DND-41 (cell line): ENCODE measurements at regions not wholly inside any gene's neighbourhood (a gene's known extent, or its start where the extent isn't known, plus 50 kb on each side); places are given as distances from the start of the nearest gene placed in this dataset.

Experiments used
- ATAC-seq: fragments of 200-7000 bp; cut with Tn5 transposase; 3 replicates; pipeline ENCODE4 v1.9.1; 2021; ENCODE audit warnings: low read depth; ENCODE audit not compliant: insufficient read depth
- DNase-seq: peaks from one replicate; pipeline ENCODE4 v3.0.0-alpha.2; 2020
- H2AFZ ChIP-seq: 2 replicates; pipeline ENCODE4 v1.6.0; 2012; ENCODE audit warnings: low read depth, low read length
- H3K27ac ChIP-seq: 2 replicates; pipeline ENCODE4 v1.5.1; 2012; ENCODE audit warnings: low read length, inconsistent platforms
- H3K27me3 ChIP-seq: fragments of 200-600 bp; sonication (generic); 2 replicates; pipeline ENCODE4 v1.6.0; 2012; ENCODE audit warnings: low read length, mild to moderate bottlenecking, inconsistent platforms; ENCODE audit not compliant: insufficient read depth, poor library complexity
- H3K36me3 ChIP-seq: 2 replicates; pipeline ENCODE4 v1.5.1; 2012; ENCODE audit warnings: low read length, inconsistent platforms; ENCODE audit not compliant: insufficient read depth
- H3K4me1 ChIP-seq: 2 replicates; pipeline ENCODE4 v1.5.1; 2012; ENCODE audit warnings: mild to moderate bottlenecking, low read length; ENCODE audit not compliant: insufficient read depth
- H3K4me2 ChIP-seq: 2 replicates; pipeline ENCODE4 v1.6.0; 2012; ENCODE audit warnings: mild to moderate bottlenecking, moderate library complexity, low read length, inconsistent platforms; ENCODE audit not compliant: insufficient read depth
- H3K4me3 ChIP-seq, 2 experiments: fragments of 200-600 bp in 1 of 2; shearing (Covaris generic) in 1 of 2; 2 replicates each; pipeline ENCODE4 v1.5.1; 2012 to 2016; ENCODE audit warnings: inconsistent platforms in 2 of 2, low read length in 2 of 2, mild to moderate bottlenecking in 2 of 2, low read depth in 1 of 2, moderate library complexity in 1 of 2
- H3K79me2 ChIP-seq: 2 replicates; pipeline ENCODE4 v1.6.0; 2012; ENCODE audit warnings: low read length, inconsistent platforms; ENCODE audit not compliant: insufficient read depth
- H3K9ac ChIP-seq: 2 replicates; pipeline ENCODE4 v1.6.0; 2012; ENCODE audit warnings: low read depth, mild to moderate bottlenecking, inconsistent platforms, low read length, moderate library complexity
- H3K9me3 ChIP-seq: 2 replicates; pipeline ENCODE4 v1.5.1; 2012; ENCODE audit warnings: low read length, moderate library complexity, mild to moderate bottlenecking, inconsistent platforms; ENCODE audit not compliant: insufficient read depth, severe bottlenecking
- H4K20me1 ChIP-seq: 2 replicates; pipeline ENCODE4 v1.6.0; 2012; ENCODE audit warnings: low read length; ENCODE audit not compliant: insufficient read depth
- EZH2 ChIP-seq: IDR thresholded peaks from 3 replicates; pipeline ENCODE4 v1.6.1; 2012; ENCODE audit warnings: borderline replicate concordance, low read depth, mild to moderate bottlenecking, moderate library complexity, low read length, inconsistent platforms; ENCODE audit not compliant: severe bottlenecking
- TF ChIP-seq, protein P1 (sequence below): IDR thresholded peaks from 2 replicates; pipeline ENCODE4 v1.5.1; 2012; ENCODE audit warnings: borderline replicate concordance, low read length, moderate library complexity, mild to moderate bottlenecking; ENCODE audit not compliant: poor library complexity, severe bottlenecking; ENCODE audit errors: extremely low read depth

GRCh38 chr12:5344131-5344530 is 87.8 kb upstream of the NTF3 start:
- DNase-seq (no peak), ATAC-seq (no peak)
- Histone ChIP-seq H3K36me3 (no peaks in the 10 kb centered on the region), H3K79me2 (no peaks in the 10 kb centered on the region), H3K4me1 (no peaks in the 10 kb centered on the region), H3K4me3 (no peak overlapping the region), H4K20me1 (no peaks in the 10 kb centered on the region), H3K27ac (no peak overlapping the region), H2AFZ (no peak overlapping the region), H3K27me3 (peaks cover 5% of the 10 kb centered on the region), H3K9ac (no peak overlapping the region), H3K9me3 (no peaks in the 10 kb centered on the region), H3K4me2 (no peak overlapping the region)
- TF ChIP-seq, protein P1, sequence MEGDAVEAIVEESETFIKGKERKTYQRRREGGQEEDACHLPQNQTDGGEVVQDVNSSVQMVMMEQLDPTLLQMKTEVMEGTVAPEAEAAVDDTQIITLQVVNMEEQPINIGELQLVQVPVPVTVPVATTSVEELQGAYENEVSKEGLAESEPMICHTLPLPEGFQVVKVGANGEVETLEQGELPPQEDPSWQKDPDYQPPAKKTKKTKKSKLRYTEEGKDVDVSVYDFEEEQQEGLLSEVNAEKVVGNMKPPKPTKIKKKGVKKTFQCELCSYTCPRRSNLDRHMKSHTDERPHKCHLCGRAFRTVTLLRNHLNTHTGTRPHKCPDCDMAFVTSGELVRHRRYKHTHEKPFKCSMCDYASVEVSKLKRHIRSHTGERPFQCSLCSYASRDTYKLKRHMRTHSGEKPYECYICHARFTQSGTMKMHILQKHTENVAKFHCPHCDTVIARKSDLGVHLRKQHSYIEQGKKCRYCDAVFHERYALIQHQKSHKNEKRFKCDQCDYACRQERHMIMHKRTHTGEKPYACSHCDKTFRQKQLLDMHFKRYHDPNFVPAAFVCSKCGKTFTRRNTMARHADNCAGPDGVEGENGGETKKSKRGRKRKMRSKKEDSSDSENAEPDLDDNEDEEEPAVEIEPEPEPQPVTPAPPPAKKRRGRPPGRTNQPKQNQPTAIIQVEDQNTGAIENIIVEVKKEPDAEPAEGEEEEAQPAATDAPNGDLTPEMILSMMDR = no peak
- TF ChIP-seq EZH2 = no peak

DNA sequence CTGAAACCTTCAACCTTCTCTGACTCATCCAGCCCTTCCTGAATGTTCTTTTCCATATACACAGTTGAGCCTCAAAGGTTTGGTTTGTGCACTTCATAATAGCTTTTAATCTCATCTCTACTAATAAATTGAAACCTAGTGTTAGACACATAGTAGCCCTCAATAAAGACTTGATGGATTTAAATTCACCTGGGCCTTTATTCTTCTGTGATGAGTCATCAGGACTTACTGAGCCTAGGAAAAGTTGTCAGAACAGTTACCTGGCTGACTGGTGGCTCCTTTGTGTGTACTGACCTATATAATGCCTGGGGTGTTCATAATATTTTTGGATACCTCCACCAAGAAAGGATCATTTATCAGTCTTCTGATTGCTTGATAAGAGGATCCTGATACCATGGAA is 86.4 kb upstream of the NTF3 start:
- TF ChIP-seq, protein P1 = no peak
- no peak for TF ChIP-seq EZH2
- H3K27me3 ChIP-seq = peaks cover 5% of the 10 kb centered on the region
- H3K4me3 ChIP-seq = no peak overlapping the region
- H3K9ac ChIP-seq = no peak overlapping the region
- no peaks in the 10 kb centered on the region for H4K20me1 ChIP-seq
- no peak for DNase-seq
- no peaks in the 10 kb centered on the region for H3K9me3 ChIP-seq
- no peak overlapping the region for H3K4me2 ChIP-seq
- H3K27ac ChIP-seq = no peak overlapping the region
- no peak for ATAC-seq
- H3K79me2 ChIP-seq = no peaks in the 10 kb centered on the region
- no peaks in the 10 kb centered on the region for H3K36me3 ChIP-seq
- H3K4me1 ChIP-seq = no peaks in the 10 kb centered on the region
- no peak overlapping the region for H2AFZ ChIP-seq

- no peak overlapping the region for H3K4me3 ChIP-seq
- no peaks in the 10 kb centered on the region for H3K36me3 ChIP-seq
- H3K4me1 ChIP-seq = no peaks in the 10 kb centered on the region
- H4K20me1 ChIP-seq = no peaks in the 10 kb centered on the region
- no peak overlapping the region for H3K27ac ChIP-seq
- no peak overlapping the region for H3K4me2 ChIP-seq
- H3K9me3 ChIP-seq = no peaks in the 10 kb centered on the region
- H3K27me3 ChIP-seq = peaks cover 5% of the 10 kb centered on the region
- ATAC-seq = no peak
- no peak overlapping the region for H2AFZ ChIP-seq
- TF ChIP-seq, protein P1 = no peak
- no peak for TF ChIP-seq EZH2
- no peak for DNase-seq
- H3K9ac ChIP-seq = no peak overlapping the region
- no peaks in the 10 kb centered on the region for H3K79me2 ChIP-seq
These were observed 83.9 kb upstream of the NTF3 start for GRCh38 chr12:5348057-5348456.

DNA sequence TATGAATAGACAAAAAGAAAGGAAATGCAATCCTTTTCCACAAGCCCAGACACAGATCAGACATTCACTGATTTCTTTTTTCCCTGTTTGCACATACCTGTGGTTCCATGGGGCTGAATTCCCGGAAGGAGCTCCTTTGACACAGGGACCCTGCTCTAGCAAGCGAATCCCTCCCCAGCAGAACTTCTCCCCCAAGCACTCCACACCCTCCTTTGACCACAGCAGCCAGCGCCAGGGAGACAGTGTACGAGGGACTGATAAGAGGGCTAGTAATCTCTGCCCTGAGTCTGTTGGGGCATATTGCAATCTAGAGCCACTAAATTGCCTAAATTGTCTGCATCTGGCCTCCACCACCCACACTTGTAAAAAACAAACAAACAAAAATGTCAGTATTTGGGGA is 83.4 kb upstream of the NTF3 start:
- H3K27me3 ChIP-seq = peaks cover 5% of the 10 kb centered on the region
- H3K4me3 ChIP-seq = no peak overlapping the region
- no peaks in the 10 kb centered on the region for H3K79me2 ChIP-seq
- H2AFZ ChIP-seq = no peak overlapping the region
- no peak overlapping the region for H3K9ac ChIP-seq
- no peaks in the 10 kb centered on the region for H3K4me1 ChIP-seq
- H3K4me2 ChIP-seq = no peak overlapping the region
- no peak for TF ChIP-seq EZH2
- TF ChIP-seq, protein P1 = no peak
- no peaks in the 10 kb centered on the region for H3K9me3 ChIP-seq
- ATAC-seq (no peak), DNase-seq (no peak)
- no peaks in the 10 kb centered on the region for H3K36me3 ChIP-seq
- H4K20me1 ChIP-seq = no peaks in the 10 kb centered on the region
- H3K27ac ChIP-seq = no peak overlapping the region
